NCI-H2107 treated with DMSO at 0.1 percent for 48 hours (cell line): ENCODE measurements at regions not wholly inside any gene's neighbourhood (a gene's known extent, or its start where the extent isn't known, plus 50 kb on each side); places are given as distances from the start of the nearest gene placed in this dataset.

Experiments
- DNase-seq: peaks from one replicate; lab custom pipeline; 2025; ENCODE audit not compliant: unreplicated experiment; lab: John Stamatoyannopoulos, UW

DNA sequence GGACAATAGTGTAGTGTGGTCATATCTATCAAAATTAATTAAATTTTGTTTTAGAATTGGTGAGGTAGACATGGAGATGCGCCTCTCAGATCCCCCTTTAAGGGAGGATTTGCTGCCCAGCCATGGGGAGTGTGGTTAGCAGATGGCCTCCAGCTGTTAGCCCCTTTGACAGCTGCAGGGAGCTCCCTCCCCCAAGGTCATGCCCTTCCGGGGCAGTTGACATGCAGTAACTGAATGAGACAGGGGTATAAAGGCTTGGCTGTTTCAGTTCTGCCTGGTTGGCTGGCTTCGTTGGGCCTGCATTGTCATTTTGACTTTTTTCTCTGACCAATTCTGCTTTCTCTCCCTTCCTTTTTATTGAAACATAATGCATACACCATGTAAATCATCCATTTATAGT, 291.5 kb upstream of the SRRM4 start:
- no peak for DNase-seq

DNA sequence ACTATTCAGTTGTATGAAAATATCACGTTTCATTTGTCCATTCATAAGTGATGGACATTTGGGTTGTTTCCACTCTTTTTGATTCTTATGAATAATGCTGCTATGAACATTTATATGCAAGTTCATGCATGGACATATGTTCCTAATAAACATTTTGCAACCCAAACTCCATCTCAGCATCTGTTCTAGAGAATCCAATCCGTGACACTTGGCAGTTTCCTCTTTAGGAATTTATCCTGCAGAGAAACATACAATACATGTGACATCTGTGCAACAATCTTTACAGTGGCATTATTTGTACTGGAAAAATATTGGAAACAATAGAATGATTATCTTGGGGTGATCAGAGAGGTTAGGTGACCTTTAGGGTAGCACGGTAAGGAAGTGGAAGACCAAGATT, 290.8 kb upstream of the SRRM4 start:
- no peak for DNase-seq

- no peak for DNase-seq
These were observed 287.1 kb upstream of the SRRM4 start for GRCh38 chr12:118694128-118694775.

GRCh38 chr12:118704527-118705241, 276.7 kb upstream of the SRRM4 start:
- peak; percentile 20 for DNase-seq

GRCh38 chr12:118706437-118706836, 274.9 kb upstream of the SRRM4 start:
- no peak for DNase-seq

DNA sequence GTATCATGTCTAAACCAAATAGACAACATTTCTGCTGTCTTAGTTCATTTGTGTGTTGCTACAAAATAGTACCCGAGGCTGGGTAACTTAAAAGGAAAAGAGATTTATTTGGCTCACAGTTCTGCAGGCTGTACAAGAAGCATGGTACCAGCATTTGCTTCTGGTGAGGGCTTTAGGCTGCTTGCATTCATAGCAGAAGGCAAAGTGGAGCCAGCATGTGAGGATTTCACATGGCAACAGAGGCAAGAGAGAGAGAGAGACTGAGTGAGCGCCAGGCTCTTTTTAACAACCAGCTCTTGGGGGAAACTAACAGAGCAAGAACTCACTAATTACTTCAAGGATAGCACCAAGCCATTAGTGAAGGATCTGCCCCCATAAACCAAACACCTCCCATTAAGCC, 271.4 kb upstream of the SRRM4 start:
- DNase-seq: no peak

DNA sequence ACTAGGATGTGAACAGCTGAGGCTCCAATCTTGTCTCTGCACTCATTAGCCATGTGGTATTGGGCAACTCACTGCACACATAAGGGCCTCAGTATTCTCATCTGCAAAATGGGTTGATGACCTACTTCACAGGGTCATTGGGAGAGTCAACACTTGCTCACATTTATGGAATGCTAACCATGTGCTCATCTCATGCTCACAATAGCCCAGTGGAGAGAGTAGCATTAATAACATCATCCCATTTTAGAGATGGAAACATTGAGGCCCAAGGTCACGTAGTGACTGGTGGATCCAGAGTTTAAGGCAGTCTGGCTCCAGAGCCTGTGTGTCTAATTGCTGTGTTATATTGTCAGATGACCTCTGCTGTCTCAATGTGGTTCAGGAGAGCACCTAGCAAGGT, 270.2 kb upstream of the SRRM4 start:
- no peak for DNase-seq

- peak; percentile 80 for DNase-seq
These were observed 267.3 kb upstream of the SRRM4 start for GRCh38 chr12:118714051-118714460.

DNA sequence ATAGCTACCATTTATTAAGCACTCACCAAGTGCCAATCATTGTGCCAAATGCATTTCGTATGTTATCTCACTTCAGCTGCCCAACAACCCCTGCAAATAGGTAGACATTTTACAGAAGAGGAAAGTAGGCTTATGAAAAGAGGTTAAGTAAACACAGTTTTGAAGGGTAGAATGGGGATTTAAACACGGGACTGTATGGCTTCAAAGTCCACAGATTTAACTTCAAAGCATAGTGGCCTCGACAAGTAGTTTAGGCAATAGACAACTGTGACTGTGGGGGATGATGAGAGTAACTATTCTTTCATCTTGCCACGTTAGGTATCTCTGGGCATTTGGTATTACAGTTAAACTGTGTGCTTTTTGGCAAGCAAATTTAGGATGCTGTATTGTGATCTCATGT, 266.8 kb upstream of the SRRM4 start:
- no peak for DNase-seq

DNA sequence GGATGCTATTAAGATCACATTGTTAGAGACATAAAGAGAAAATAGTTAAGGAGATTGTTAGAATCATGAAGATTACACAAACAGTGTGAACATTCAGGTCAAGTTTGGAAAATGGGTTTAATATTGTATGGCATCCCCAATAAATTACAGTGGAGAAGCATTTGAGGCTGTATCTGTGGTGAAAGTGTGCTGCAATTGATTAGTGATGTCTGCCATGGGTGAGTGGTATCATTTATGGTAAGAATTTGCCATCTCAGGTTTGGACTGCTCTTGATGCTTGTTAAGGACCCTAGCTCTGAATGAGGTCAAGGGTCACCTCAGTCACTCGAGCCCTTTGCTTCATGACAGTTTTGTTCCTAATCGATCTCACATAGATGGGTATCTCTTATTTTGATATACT, 265.7 kb upstream of the SRRM4 start:
- no peak for DNase-seq

DNA sequence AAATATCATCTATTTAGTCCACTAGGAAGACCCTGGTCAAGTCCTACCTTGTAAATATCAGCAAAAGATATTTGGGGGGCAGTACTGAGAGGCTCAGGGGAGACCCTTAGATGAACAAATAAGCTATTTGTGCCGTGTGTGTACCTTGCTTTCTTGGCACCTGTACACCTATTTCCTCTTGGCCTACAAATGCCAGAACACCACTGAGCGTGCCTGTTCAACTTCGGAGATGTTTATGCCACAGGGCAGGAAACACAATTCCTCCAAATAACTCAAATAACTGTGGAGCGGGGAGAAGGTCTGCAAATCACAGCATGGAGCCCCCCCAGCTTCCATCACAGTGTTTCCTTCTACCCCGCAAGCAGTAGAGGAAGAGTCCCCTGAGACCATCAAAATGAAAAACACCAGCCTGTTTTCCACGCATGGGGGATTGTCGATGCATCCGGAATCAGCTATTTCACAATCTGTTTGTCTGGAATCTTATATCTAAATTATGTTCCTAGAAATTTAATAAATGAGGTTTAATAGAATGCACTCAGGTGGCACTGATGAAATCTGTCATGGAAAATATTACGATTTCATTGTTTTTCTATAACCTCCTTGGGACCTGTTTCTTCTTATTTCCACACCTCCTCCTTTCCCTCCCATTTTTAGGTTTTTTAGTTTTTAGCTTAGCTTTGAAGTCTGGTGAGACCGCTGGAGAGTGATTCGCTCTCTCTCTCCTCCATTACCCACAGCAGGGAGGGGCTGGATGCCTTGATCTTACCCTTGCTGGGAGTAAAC, 254.0 kb upstream of the SRRM4 start:
- no peak for DNase-seq

GRCh38 chr12:118727979-118728366, 253.4 kb upstream of the SRRM4 start:
- no peak for DNase-seq

DNA sequence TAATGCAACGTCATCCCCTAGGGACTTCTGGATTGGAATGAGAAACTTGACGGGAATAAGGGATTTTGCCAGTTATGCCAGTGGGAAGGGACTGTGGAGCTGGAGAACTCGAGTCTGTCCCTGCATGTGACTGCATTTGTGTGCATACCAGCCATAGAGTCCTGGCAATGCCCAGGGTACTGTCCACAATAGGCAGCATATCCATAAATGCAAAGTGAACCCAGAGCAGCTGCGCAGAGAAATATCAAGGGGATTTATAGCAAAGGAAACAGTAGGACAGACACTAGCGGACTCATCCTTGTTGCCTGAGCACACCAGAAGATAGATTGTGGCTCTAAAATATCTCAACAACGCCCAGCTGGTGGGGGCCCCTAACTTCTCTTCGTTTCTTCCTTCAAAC, 247.1 kb upstream of the SRRM4 start:
- DNase-seq: no peak

DNA sequence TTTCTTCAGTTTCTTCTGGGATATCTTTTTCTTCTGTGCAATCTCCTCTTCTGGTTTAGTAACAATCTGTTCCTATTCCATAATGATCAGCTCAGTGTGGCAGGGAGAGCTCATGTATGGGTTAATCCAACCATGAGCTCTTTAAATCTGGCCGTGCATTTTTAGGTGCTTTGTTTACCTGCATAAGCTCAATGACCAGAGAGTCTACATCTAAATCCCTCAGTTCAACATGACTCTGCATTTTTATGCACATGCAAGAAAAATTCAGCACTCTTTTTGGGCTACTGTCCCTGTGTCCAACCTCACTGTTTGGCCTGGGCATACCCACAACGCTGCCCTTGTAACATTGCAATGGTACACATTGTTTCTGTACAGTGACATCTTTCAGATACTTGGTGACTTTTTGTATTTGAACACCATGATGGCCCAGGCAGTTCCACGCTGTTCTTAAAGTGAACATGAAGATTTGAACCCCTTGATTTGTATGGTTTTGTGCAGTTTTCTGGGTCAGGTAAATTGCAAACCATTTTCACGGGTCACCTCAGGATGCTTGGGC, 243.3 kb upstream of the SRRM4 start:
- DNase-seq: no peak

- no peak for DNase-seq
These were observed 240.1 kb upstream of the SRRM4 start for GRCh38 chr12:118741194-118741593.

- no peak for DNase-seq
These were observed 238.9 kb upstream of the SRRM4 start for GRCh38 chr12:118742431-118742830.

DNA sequence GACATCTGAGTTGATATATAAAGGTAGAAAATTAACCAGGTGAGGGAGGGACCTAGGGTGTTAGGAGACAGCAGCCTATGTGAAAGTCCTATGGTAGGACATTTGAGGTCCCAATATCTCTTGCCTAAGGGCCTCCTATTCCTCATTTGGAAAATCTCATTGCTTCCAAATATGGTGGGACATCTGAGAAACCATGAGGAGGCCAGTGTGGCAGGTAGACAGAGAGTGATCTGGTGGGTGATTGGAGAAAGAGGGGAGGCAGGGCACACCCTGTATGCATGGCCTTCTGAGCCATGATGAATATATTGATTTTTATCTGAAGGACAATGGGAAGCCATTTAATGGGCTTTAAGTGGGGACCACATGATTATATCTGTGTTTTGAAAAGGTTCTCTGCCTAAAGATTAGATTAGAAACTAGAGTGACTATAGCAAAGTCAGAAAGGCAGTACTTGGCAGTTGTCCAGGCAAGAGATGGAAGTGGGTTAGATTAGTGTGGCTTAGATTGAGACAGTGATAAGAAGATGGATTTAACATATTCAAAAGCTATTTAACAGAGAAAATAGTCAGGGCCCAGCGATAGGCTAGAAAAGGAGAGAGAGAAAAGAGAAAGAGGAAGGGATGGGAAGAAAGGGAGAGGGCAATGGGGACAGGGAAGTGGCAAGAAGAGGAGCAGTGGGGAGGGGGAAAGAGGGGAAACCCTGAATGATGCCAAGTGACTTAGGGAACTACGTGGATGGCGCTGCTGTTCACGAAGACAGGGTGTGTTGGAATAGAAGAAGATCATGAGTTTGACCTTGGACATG, 237.2 kb upstream of the SRRM4 start:
- peak; percentile 10 for DNase-seq

DNA sequence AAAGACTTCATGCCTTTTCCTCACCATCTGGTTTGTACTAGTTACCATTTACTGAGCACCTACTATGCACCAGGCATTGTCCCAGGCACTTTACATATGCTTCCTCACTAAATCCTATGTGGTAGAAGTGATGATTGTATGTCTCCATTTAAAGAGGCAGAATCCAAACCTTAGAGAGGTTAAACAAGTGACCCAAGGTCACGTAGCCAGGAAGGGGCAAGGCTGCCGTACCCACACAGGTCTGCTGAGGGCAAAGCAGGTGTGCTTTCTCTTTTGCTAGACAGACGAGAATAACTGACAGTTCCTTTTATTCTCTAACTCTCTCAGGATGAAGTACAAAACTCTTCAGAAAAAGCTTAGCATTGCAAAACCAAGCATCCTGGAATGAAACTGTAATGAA, 235.2 kb upstream of the SRRM4 start:
- no peak for DNase-seq

DNA sequence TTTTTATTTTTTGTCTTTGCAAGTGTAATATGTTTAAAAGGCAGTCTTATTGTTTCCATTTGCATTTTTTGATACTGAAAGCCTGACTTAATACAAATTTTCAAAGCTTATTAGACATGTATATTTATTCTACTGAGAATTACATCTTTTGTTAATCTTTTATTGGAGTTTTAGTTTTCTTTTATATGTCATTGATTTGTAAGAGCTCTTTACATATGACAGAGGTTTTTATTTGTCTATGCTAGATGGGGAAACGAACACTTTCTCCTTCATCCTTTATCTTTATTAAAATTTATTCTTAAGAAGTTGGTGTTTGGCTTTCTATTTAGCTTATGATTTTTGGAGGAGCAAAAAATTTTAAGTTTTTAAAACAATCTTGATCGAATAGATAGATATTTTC, 234.4 kb upstream of the SRRM4 start:
- DNase-seq: no peak

GRCh38 chr12:118747771-118748170, 233.6 kb upstream of the SRRM4 start:
- DNase-seq: no peak
